ENCODE measurements at regions not wholly inside any gene's neighbourhood (a gene's known extent, or its start where the extent isn't known, plus 50 kb on each side); places are given as distances from the start of the nearest gene placed in this dataset.

GRCh38 chr14:29461101-29461500 is 466.5 kb downstream of the PRKD1 start:
- no peak for DNase-seq

- no peak for DNase-seq
Observed at GRCh38 chr14:29461506-29461905, 466.1 kb downstream of the PRKD1 start.

- no peak for DNase-seq
Observed at GRCh38 chr14:29462321-29462720, 465.3 kb downstream of the PRKD1 start.

DNA sequence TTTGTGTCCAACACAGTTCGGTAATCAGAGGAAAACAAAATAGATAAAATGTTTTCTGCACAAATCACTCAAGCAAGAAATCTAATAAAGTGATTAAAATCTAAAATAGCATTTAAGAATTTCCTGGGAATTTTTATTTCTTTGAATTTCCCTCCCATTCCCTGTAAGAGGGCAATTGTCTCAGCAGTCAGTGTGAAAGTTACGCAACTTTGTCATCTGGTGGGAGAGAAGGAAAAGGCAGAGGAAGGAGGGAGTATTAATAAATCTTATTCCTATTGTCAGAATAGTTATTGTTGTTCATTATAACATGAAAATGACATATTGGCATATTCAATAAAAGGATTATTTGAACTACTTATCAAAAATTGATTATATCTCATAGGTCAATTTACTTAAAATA is 464.9 kb downstream of the PRKD1 start:
- no peak for DNase-seq

- DNase-seq, result no peak
Observed at GRCh38 chr14:29463727-29464395, 463.8 kb downstream of the PRKD1 start.

DNA sequence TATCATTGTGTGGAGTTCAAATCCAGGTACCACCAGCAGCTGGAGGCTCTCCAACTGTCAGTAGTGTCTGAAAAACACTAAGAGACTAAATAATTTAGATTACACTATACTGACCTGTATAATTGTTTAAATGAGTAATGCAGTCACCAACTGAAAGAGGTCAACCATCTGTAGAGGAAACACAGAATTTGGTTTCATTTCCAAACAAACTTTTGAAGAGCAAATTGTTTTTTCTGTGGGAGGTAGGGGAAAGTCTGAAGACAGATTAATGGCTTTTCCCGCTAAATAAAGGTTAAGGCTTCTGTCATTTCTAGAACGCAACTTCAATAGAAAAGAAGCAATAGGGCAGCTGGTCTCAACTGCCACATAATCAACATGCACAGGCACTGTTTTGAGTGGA is 462.6 kb downstream of the PRKD1 start:
- no peak for DNase-seq

DNA sequence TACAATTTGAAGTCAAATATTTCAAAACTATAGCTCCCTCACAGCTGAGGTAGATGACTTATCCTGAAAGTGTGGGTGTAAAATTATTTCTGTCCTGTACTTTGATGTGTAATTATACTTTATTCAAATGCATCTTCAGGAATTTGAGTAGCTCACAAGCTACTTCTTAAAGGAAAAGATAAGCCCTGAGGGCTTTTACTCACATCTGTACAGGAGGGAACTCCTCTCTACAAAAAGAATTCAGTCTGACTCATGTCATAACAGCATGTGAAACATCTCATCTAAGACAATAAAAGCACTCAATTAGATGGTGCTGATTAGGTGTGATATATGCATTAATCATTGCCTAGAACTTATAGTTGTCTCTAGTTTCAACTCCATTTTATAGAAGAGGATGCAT is 452.0 kb downstream of the PRKD1 start:
- DNase-seq, result no peak

- DNase-seq, result no peak
Observed at GRCh38 chr14:29486132-29486531, 441.5 kb downstream of the PRKD1 start.

DNA sequence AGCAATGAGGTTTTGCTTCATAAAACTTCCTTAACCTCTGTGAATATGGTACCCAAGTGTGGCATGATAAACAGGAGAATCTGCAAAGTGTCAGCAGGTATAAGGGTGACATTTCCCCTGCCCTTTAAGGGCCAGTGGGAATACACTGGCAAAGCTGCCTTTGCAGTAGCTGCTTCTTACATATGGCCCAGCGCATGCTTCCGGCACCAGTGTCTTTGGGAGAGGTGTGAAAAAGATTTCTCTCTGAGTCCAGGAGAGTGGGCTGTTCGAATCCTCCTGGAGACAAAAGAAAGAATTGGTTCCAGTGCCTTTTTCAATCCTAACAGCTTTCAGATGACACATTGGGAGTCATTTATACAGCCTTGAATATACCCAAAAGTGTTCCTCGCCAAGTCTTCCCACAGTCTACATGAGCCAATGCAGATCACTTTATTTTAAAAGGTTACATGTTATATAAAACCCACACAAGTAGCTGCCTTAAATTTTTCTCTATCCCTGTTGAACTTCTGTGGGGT is 437.7 kb downstream of the PRKD1 start:
- DNase-seq, result no peak

- DNase-seq, result no peak
Observed at GRCh38 chr14:29493849-29494248, 433.8 kb downstream of the PRKD1 start.

GRCh38 chr14:29494312-29494711 is 433.3 kb downstream of the PRKD1 start:
- no peak for DNase-seq

- DNase-seq, result no peak
Observed at GRCh38 chr14:29503903-29504302, 423.7 kb downstream of the PRKD1 start.

GRCh38 chr14:29518335-29518734 is 409.3 kb downstream of the PRKD1 start:
- DNase-seq, result no peak

- DNase-seq, result no peak
Observed at GRCh38 chr14:29521526-29522137, 406.0 kb downstream of the PRKD1 start.
